ENCODE measurements at regions not wholly inside any gene's neighbourhood (a gene's known extent, or its start where the extent isn't known, plus 50 kb on each side); places are given as distances from the start of the nearest gene placed in this dataset.

- no peak for TF ChIP-seq CTCF (IDR thresholded peaks at IDR 0.05; ENCODE audit: poor library complexity)
- no peak for TF ChIP-seq EZH2phosphoT487 (IDR thresholded peaks at IDR 0.05; ENCODE audit: low read depth, severe bottlenecking, unreplicated experiment)
Observed at GRCh38 chr2:120541972-120542670, 193.5 kb upstream of the GLI2 start.

Measured in hepatocyte (in vitro differentiated cells).